ENCODE measurements at regions not wholly inside any gene's neighbourhood (a gene's known extent, or its start where the extent isn't known, plus 50 kb on each side); places are given as distances from the start of the nearest gene placed in this dataset.
"Not testable (repeated sequence)": the region's sequence is repeated elsewhere in the genome, so short reads cannot be mapped to it uniquely, and the experiment has no call there.

GRCh38 chr2:207216457-207216856 is 50.7 kb upstream of the KLF7 start:
- no peak for DNase-seq

DNA sequence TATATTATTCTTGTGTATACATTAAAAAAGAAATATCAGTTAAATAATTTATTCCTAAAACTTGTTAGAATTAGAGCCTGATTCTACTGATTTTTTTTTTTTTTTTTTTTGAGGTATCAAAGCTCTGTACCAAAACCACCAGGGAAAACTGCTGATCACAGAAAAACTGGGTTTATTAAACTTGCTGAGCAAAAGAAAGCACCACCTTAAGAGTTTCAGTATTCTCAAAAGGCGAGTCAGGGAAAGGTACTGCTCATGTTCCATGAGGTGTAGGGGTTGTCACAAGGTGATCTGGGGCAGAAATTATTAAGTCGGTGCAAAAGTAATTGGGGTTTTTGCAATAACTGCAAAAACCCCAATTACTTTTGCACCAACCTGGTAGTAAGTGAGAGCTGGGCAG is 51.7 kb upstream of the KLF7 start:
- no peak for DNase-seq

DNA sequence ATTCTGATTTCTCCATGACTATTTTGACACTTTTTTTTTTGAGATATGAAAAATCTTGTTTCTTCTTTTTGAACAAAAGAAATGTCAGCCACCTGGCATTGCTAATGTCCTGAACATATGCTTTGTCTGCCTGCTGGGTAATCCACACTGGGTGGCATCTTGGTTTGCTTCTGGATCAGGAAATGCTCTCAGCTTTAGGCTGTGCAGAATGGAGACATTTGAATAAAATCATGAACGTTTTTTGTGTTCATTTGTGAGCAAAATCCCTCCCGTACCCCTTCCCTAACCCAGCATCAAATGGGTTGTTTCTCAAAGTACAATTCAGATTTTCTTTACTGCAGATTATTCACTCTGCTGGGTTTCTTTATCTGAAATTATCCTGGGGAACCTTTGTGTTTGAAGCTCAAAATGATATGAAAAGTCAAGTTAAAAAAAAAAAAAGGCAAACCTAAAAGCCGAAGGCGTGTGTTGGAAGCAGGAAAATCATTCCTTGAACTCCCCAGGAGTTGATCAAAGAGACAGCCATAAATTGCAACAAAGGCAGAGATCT is 53.4 kb upstream of the KLF7 start:
- no peak for DNase-seq

- DNase-seq: no peak
Observed at GRCh38 chr2:207219676-207220501, 54.1 kb upstream of the KLF7 start.

GRCh38 chr2:207221731-207222130 is 56.0 kb upstream of the KLF7 start:
- DNase-seq: no peak

- peak; percentile 77 for DNase-seq
Observed at GRCh38 chr2:207223051-207223450, 57.3 kb upstream of the KLF7 start.

GRCh38 chr2:207224381-207224780 is 58.6 kb upstream of the KLF7 start:
- DNase-seq: no peak

DNA sequence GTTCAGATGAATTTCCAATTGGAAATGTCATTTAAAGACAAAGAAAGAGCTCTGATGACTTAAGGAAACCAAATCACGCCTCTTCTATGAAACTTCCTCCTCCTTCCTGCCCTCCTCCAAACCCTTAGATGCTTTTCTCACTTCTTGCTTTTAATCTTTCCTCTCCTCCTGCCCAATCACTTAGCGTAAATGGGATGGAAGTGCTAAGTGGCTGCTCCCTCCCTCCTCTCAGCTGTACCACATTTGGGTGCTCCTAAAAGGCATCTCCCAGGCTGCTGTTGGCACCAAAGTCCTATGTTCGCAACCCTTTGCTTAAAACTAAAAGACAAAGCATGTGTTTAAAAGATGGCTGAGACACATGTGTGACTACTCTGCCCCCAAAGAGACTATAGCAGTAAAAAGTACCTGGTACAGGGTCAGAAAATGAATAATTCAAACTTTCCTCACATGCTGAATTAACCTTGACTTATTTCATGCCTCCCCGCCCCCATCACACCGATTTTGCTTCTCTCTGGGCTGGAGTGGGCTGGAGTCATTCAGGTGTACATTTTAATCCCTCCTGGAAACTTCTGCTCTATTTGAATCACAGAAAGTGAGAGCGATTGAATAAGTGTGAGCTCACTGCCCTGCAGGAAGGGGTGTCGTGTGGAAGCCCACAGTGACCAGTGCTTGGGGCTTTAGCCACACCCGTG is 59.2 kb upstream of the KLF7 start:
- DNase-seq: peak; percentile 35

DNA sequence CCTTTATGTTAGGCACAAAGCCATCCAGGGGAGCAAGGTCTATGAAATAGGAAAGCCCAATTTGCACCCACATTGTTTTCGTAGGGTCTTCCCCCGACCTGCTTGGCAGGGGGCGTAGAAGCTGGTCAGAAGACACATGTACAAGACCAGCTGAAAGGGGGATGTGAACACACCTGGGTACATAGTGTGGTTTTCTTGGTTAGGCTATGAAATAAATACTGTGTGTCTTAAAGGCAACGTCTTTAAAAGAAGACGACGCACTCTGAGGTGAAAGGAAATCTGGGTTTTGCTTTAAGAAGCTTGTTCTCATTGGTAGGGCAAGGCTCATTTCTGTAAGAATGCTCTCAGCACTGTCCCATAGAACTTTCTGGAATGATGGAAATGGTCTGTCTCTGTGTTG is 60.0 kb upstream of the KLF7 start:
- DNase-seq: no peak

DNA sequence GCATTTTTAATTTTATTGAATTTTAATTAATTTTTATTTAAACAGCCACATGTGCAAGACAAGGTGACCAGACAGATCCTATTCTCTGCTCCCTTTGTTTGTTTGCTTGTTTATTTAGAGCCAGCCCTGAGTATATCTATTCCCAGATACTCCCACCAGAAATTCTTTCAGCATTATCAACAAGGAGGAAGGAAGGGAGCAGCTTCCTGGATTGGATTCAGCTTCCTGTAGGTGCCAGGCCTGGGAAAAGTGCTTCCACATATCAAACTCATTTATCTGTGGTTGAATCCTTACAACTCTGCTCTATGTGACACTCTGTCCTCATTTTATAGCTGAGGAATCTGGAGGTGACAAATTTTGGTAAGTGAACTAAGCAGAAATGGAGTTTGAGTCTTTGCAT is 60.5 kb upstream of the KLF7 start:
- no peak for DNase-seq

GRCh38 chr2:207226671-207227061 is 60.9 kb upstream of the KLF7 start:
- DNase-seq: peak; percentile 37

GRCh38 chr2:207227062-207227748 is 61.5 kb upstream of the KLF7 start:
- no peak for DNase-seq

DNA sequence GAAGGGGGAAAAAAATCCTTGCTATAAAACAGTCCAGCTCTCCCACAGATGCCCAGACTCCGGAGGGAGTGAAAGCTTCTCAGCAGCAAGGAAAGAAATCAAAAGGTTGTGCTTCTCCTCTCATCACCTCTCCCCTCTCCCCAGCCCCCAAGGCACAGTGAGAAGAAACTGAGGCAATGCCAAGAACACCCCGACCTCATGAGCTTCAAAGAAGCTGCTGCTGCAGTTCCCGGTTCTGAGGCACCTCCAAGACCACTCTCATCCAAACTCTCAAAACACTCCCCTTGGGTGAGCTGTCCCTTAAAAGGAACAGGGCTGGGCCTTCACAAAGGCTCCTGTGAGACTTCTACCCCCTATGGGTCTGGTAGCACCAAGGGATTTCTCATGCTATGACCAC is 62.0 kb upstream of the KLF7 start:
- no peak for DNase-seq

DNA sequence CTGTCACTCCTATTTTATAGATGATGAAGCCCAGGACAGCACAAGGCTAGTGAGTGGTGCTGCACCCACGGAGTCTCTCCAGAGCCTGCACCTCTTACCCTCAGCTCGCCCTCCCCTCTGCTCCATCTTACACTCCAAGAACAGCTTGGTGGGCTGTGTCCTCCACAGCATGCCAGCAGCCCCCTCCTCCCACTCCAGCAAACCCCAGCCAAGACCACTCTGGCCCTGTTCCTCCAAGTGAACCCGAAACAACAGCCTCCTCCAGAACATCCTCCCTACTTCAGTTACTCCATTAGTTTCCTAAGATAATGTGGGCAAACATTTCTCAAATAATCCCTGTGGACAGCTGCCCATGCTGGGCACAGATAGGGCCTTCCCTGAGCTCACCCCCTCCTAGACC is 62.7 kb upstream of the KLF7 start:
- no peak for DNase-seq

GRCh38 chr2:207229161-207229560 is 63.4 kb upstream of the KLF7 start:
- no peak for DNase-seq

- DNase-seq: no peak
Observed at GRCh38 chr2:207230261-207231105, 64.7 kb upstream of the KLF7 start.

DNA sequence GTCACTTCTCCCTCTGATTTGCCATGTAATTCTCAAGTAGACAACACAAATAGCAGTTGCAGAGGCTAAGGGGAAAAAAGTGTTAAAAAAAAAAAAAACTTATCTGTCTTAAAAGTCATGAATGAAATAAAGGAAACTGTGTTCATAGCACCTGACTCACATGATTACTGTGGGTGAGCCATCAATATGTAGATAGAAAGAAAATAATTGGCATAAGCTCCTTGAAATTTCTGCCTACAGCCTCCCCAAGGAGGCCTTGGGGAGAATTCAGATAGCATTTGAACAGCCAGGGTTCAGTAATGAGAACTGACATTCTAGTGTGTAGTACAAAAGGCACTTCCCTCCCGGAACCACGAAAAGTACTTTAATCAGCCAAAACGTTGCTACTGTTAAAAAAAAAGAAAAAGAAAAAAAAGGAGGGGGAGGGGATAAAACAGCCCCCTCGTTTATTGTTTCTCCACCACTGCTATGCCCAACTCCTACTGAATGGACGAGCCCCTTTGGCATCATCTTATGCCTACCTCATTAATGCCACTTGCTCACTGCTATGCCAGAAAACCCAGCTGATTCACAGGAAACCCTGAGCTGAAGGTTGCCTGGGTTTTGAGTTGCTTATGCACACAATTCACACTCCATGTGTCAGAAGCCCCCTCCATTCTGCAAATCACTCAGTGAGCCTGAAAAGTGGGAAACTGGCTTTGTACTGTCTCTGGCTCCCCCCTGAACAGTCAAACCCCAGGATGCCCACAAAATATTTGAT is 65.5 kb upstream of the KLF7 start:
- no peak for DNase-seq

DNA sequence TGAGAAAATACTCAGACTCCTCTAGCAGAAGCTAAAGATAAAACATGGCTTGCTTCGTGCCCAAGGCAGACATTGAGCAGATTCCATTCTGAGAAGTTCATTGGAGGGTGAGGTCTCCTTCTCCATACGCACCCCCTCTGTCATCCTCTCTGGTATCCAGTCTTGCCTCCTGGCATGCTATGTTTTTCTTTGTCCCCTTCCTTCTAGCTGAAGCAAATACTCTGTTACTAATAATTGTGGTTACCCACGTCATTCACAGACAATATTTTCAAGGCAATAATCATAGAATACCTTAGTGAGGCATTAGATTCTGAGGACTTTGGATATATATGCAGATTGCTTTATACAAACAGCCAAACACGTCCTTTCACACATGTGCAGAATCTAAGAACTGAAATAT is 66.2 kb upstream of the KLF7 start:
- DNase-seq: no peak

- DNase-seq: not testable (repeated sequence)
Observed at GRCh38 chr2:207233141-207233540, 67.4 kb upstream of the KLF7 start.

GRCh38 chr2:207233731-207234130 is 68.0 kb upstream of the KLF7 start:
- DNase-seq: no peak

DNA sequence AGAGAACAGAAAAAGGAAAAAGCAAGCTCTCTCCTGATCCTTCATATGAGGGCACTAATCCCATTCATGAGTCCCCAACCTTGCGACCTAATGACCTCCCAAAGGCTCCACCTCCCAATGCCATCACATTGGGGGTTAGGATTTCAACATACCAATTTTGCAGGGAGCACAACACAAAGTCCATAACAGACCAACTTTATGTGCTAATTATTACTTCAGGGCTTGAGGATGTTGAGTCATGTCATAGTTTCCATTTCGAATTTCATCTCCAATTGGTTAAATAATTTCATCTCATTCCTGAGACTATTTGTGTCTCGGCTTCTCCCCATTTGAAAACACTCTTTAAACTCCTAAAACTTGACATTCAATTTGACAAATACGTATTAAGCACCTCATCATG is 69.9 kb upstream of the KLF7 start:
- no peak for DNase-seq
